ENCODE measurements at regions not wholly inside any gene's neighbourhood (a gene's known extent, or its start where the extent isn't known, plus 50 kb on each side); places are given as distances from the start of the nearest gene placed in this dataset.
A peak's percentile ranks its signal among the peaks of the same experiment; 100 is the strongest.

DNA sequence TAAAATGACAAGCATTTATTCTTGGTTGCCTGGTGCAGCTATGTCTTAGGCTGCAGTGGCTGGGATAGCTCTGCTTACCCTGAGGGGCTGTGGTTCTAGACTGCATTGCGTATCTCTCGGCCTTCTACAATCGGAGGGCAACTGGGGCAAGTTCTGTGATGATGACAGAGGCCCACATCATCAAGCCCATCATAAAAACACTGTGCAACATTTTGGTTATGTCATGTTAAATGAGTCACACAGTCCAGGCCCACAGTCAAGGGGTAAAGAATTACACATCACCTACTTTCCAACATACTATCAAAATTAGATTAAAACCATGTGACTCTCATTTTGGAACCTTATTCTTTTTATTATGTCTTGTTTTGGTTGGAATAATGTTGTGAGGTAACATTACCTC is 120.2 kb upstream of the GUCY1A1 start:
- DNase-seq = no peak

DNA sequence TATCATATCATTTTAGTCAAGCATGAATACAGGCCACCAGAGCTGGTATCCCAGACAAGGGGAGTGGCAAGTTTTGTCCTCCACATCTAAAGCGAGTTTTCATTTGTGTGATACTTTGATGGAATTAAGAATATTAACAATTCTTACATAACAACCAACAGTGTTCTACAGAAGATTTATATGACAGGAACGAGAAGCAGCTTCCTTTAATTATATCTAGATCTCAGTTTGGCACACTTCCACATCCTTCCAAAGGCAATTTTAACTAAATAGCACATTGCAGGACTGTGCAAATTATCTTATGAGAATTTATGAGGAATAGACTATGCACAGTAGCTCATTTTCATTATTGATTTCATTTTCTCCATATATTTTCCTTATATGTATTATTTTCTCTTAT is 121.2 kb upstream of the GUCY1A1 start:
- no peak for DNase-seq

DNA sequence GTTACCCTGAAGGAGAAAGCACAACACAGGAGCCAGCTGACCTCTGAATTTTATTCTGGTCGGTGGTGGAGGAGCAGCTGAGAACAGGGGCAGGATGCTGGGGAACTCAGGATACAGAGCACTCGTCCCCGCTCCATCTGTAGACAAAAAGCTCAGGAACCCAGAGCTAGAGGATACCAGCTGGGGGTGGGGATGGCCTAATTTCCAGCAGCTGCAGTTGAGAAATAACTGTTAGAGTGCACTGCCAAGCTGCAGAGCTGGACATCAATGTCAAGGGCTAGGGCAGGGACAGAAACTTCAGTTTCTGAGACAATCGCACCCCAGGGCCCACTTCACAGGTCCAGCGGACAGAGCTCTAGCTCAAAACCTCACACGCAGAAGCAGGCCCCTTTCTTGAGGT is 122.1 kb upstream of the GUCY1A1 start:
- DNase-seq = no peak

- DNase-seq = peak; percentile 36
Measured at GRCh38 chr4:155543126-155543765, 123.4 kb upstream of the GUCY1A1 start.

DNA sequence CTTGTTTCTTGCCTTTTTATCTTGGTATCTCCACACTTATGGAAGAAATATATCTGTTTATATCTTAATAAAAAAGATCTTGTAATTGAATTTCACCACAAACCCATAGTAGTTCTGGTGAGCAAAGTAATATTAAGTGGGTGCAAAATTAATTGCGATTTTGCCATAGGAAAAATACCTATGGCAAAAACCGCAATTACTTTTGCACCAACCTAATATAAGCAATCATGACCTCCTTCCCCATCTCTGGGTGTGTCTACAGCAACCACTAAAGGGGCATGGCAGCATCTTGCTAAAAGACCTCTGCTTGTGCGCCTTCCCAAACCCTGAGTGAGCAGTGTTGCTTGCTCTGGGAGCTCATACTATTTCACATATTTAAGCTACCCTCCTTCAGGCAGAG is 124.2 kb upstream of the GUCY1A1 start:
- DNase-seq = no peak

DNA sequence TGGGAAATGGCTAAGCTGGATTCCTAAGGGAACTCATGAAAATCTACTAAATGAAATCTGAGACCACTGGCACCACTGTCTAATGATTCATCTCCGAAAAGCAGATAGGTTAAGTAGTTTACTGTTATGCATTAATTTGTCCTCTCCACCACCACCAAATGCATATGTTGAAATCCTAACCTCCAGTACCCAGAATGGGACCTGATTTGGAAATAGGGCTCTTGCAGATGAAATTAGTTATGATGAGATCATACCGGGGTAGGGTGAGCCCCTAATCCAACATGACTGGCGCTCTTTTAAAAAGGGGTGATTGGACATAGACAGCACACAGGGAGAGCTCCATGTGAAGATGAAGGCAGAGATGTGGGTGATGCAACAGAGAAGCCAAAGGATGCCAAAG is 124.9 kb upstream of the GUCY1A1 start:
- no peak for DNase-seq

- no peak for DNase-seq
Measured at GRCh38 chr4:155540698-155541097, 126.0 kb upstream of the GUCY1A1 start.

GRCh38 chr4:155539746-155540145 is 126.9 kb upstream of the GUCY1A1 start:
- peak; percentile 43 for DNase-seq

DNA sequence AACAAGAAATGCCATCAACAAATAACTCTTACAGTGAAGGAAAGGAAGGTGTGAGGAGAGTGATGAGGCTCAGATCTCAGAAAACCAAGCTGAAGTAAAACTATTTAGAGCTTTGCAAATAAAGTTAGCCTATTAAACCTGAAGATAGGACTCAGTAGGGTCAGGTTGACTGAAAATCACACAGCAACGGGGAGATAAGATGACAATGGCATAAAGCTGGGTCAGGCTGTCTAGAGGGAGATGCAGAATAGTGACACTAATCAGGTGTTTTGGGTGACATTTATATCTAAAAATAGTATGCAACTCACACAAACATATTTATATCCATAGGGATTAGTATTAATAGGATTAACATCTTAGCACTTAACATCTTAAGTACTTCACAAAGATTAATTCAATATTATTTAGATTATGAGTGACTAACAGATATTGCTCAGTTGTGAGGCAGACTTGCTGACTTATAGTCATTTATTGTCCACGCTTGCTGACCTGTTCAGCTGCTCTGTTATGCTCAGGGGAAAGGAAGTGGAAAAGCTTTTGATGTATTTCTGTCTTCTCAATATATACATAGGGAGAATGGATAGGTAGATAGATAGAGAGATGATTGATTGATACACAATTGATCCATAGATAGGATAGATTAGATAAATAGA is 130.7 kb upstream of the GUCY1A1 start:
- DNase-seq = no peak

GRCh38 chr4:155532373-155533085 is 134.1 kb upstream of the GUCY1A1 start:
- no peak for DNase-seq

DNA sequence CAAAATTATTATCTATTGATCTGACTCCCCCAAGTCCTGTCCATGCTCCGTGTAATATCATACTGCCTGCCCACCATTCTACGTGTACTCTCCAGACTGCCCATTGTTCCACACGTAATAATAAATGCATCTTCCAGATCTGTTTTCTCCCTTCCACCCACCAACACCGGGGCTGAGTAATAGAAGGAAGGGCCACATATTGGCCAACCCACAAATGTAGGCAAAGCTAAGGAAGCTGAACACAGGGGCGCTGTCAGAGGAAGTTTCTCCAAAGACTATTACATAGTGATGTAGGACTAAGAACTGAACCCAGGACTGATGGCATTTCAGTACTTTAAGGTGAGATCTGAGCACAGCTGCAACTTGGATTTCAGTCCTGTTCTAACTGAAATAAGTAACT is 135.8 kb upstream of the GUCY1A1 start:
- no peak for DNase-seq

DNA sequence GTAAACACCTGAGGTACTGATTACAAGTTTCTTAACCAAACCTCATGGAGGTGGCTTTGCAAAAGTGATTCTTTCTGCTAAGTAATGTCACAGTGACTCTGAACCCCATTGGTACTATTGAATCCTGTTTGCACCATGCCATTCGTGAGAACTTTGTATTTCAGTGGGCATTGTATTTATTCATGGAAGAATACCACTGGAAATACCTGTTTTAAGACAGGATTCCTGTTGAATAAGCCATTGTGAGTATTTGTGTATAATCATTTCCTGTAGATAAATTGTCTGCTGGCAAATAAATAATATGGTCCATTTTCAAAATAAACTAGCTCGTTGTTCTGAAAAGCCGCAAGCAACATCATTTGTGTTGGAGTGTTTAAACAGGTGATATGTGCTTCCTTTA is 136.4 kb upstream of the GUCY1A1 start:
- no peak for DNase-seq

- no peak for DNase-seq
Measured at GRCh38 chr4:155529716-155530115, 136.9 kb upstream of the GUCY1A1 start.

- peak; percentile 11 for DNase-seq
Measured at GRCh38 chr4:155529272-155529671, 137.4 kb upstream of the GUCY1A1 start.

- no peak for DNase-seq
Measured at GRCh38 chr4:155526452-155527169, 140.0 kb upstream of the GUCY1A1 start.

DNA sequence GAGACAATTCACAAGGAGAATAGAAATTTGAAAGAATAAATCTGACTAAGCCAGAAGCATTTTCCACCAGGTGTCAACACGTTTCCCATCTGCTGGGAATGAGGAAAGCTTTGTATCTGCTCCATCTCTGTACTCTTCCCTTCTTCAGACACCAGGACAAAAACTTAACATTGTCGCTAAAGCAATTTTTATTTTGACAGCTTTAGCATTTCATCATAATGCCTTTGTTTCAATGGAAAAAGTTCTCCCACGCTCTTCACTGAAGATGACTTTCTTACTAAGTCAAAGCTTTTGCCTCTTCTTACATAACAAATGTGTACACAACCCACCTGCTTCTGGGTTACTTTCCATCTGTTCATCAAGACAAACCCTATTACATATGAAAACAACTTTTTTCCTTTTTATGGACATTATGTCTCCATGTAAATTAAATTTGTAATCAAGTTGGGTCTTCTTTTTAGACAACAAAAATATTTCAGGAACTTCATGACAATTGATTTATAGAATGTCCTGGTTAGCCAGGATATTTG is 141.7 kb upstream of the GUCY1A1 start:
- DNase-seq = no peak

GRCh38 chr4:155523358-155523757 is 143.3 kb upstream of the GUCY1A1 start:
- no peak for DNase-seq

DNA sequence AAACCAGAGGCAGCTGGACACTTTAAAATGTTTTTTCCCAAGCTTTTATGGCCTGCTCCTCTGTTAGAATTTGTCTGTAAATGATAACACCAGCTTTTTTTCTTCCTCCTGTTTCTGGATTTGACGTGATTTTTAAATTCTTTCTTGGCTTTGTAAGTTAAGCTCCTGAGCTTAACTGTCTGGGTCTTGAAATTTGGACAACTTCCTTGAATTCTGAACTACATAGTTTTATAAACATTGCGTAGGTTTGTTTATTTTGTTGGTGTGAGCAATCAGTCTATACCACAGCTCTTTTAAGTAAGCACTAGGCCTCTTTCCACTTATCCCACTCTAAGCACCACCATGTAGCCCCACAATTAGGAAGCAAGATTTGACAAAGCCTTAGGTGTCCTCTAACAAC is 144.4 kb upstream of the GUCY1A1 start:
- no peak for DNase-seq

DNA sequence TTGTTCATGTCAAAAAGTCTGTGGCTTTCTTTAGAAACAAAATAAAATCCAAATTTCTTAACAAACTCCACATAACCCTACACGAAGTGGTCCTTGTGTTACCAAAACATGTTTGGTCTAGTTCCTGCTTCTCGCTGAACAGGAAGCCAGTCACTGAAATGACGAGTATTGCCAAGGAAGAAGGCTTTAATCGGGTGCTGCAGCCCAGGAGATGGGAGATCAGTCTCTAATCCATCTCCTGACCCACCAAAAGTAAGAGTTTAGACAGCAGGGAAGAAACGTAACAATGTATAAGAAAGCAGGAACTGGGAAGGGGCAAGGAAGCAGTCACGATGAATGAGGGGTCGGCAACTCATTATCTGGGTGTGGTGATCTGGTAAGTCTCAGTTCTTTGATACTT is 144.6 kb upstream of the MAP9 start:
- no peak for DNase-seq

GRCh38 chr4:155515444-155516075 is 138.8 kb upstream of the MAP9 start:
- DNase-seq = no peak

- no peak for DNase-seq
Measured at GRCh38 chr4:155514628-155515027, 137.9 kb upstream of the MAP9 start.

- no peak for DNase-seq
Measured at GRCh38 chr4:155512817-155513216, 136.1 kb upstream of the MAP9 start.

GRCh38 chr4:155512046-155512445 is 135.3 kb upstream of the MAP9 start:
- no peak for DNase-seq
